ACC112 (cell line): ENCODE measurements at regions not wholly inside any gene's neighbourhood (a gene's known extent, or its start where the extent isn't known, plus 50 kb on each side); places are given as distances from the start of the nearest gene placed in this dataset.

ENCODE experiments used
- H2AFZ ChIP-seq: fragments of 200-600 bp; sonication (generic); one replicate; pipeline ENCODE4 v1.6.0; 2017; ENCODE audit warnings: antibody characterized with exemption, low read length; ENCODE audit not compliant: unreplicated experiment
- H3K27ac ChIP-seq: fragments of 200-600 bp; sonication (generic); 2 replicates; pipeline ENCODE4 v1.5.1; 2014; ENCODE audit warnings: low read depth, mild to moderate bottlenecking, antibody characterized with exemption, low read length, moderate library complexity
- H3K27me3 ChIP-seq: fragments of 200-600 bp; sonication (generic); 2 replicates; pipeline ENCODE4 v1.6.1; 2014; ENCODE audit warnings: mild to moderate bottlenecking, antibody characterized with exemption, low read length, moderate library complexity, mixed read lengths; ENCODE audit not compliant: insufficient read depth
- H3K36me3 ChIP-seq: fragments of 200-600 bp; sonication (generic); 2 replicates; pipeline ENCODE4 v1.6.1; 2016; ENCODE audit warnings: mild to moderate bottlenecking, antibody characterized with exemption, low read length, moderate library complexity, mixed read lengths; ENCODE audit not compliant: insufficient read depth
- H3K4me1 ChIP-seq: fragments of 200-600 bp; sonication (generic); one replicate; pipeline ENCODE4 v1.6.1; 2016; ENCODE audit warnings: low read length, mixed read lengths; ENCODE audit not compliant: insufficient read depth, unreplicated experiment, control insufficient read depth
- H3K4me3 ChIP-seq: fragments of 200-600 bp; sonication (generic); 2 replicates; pipeline ENCODE4 v1.5.1; 2014; ENCODE audit warnings: mild to moderate bottlenecking, low read depth, low read length
- H3K79me2 ChIP-seq: fragments of 200-600 bp; sonication (generic); one replicate; pipeline ENCODE4 v1.6.0; 2016; ENCODE audit warnings: low read length; ENCODE audit not compliant: control insufficient read depth, unreplicated experiment, insufficient read depth

DNA sequence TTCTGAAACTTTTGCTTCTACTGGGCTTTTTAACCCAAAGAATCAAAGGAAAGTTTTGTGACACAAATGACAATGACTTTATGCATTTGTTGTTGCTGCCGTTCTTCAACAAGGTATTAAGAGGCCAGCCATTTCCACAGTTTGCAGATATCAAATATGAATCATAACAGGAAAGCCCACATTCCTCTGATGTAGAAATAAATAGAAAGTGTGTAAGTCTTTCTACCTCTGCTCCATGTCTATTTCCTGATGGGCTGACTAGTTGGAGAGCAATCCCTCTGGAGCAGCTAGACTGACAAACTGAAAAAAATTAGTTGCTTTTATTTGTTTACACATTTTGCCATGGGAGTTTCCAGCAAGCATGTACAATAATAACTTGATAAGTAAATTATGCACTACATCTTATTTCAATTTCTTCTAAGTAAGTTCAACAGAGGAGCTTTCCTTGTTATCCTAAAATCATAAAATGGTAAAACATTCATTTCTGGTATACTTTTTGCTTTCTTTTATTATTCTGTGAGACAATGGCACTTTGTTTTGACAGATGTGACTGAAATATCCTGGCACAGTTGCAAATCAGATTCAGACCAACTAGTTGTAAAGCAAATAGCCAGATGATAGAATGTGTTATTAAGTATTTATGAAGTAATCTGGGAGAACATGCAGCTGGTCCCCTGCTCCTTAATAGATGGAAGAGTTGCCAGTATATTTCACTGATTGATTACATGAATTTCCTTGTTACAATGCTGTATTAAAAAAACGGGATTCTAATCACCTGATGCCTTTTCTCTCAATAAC is 266.7 kb downstream of the METTL4 start:
- Histone ChIP-seq H3K27me3 (no peaks in the 10 kb centered on the region), H3K4me3 (0 out of 2 replicates have a peak overlapping the region, but pooled peaks have one; percentile 4), H3K27ac (peak overlapping the region; percentile 36), H3K79me2 (no peaks in the 10 kb centered on the region), H3K36me3 (no peaks in the 10 kb centered on the region), H2AFZ (no peak overlapping the region), H3K4me1 (peaks cover 31% of the 10 kb centered on the region)

DNA sequence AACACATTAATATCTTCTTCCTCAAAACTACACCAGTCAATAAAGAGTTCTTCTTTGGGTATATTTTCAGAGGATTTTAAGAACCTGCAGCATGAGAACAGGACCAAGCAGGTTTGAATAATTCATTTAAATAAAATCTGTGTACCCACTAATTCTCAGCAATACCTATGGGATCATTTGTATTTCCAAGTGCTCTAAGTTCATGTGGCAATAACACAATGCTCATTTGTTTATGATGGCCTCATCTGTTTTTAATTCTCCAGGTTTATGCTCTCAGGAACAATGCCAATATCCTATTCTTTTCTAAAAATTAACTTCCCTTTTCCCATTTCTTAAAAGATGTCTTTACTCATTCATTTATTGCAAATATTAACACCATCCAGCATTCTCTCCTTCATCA is 264.7 kb downstream of the METTL4 start:
- peaks cover 31% of the 10 kb centered on the region for H3K4me1 ChIP-seq

DNA sequence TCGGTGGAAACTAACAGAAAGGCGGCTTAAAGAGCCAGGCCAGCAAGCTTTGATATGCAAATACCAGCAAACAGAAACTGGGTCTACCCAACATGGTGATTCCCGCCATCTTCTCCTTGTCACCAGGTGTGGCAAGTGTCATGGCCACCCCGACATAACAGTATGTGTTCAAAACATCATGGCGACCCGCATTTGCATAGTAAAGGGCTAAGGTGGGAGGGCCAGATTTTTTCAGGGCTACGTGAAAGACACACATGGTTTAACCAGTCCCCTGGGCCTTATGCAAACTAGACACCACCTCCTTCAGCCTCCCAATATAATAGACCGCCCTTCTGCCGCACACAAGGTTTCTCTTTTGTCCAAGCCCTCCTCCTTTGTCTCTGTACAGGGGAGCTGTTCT is 260.4 kb downstream of the METTL4 start:
- Histone ChIP-seq H2AFZ (no peak overlapping the region), H3K79me2 (no peaks in the 10 kb centered on the region), H3K27ac (no peak overlapping the region), H3K36me3 (no peaks in the 10 kb centered on the region), H3K27me3 (peaks cover 20% of the 10 kb centered on the region; the same call in 1 of the 2 replicates), H3K4me1 (no peaks in the 10 kb centered on the region), H3K4me3 (no peak overlapping the region)

More for the DNA sequence above, 264.7 kb downstream of the METTL4 start:
- Histone ChIP-seq H3K36me3 (no peaks in the 10 kb centered on the region), H3K4me3 (no peak overlapping the region), H3K27me3 (0 out of 2 replicates have a peak, but pooled peaks cover 4% of the 10 kb centered on the region), H2AFZ (no peak overlapping the region), H3K79me2 (no peaks in the 10 kb centered on the region), H3K27ac (no peak overlapping the region)

DNA sequence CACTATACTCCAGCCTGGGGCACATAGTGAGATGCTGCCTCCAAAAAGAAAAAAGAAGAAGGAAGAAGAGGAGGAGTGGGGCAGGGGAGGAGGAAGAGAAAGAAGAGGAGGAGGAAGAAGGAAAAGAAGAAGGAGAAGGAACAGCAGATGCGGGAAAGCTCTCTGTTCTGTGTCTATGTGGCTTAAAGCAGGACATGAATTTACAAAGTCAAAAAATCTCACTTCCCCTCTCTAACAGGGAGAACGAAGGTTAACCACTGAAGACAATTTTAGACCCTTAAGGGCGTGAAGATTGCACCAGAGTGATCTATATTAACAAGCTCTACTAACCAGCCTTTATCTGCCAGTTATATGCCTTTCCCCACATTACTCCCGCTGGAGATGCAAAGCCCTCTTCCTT is 258.9 kb downstream of the METTL4 start:
- no peak overlapping the region for H2AFZ ChIP-seq
- H3K4me3 ChIP-seq, result no peak overlapping the region
- H3K36me3 ChIP-seq, result no peaks in the 10 kb centered on the region

DNA sequence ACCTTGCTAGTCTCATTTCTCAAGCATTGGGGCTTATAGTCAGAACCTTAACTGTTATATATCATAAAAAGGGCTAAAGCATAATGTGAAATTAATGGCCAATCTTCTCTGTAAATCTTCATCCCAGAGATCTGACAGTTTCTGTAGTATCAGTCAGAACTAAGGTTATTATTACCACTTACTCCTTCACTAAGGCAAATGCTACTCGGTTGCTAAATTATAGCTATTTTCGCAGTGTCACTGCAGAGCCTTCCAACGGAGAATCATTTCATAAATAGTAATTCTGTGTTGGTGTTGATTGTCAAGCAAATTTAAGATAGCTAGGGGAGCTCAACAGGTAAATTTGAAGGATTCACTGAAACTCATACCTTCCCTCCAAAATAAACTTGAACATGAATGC is 258.0 kb downstream of the METTL4 start:
- Histone ChIP-seq H3K27me3 (peaks cover 20% of the 10 kb centered on the region; the same call in 1 of the 2 replicates), H3K4me3 (no peak overlapping the region), H3K4me1 (no peaks in the 10 kb centered on the region), H3K27ac (no peak overlapping the region), H3K36me3 (no peaks in the 10 kb centered on the region), H3K79me2 (no peaks in the 10 kb centered on the region), H2AFZ (no peak overlapping the region)

More for the DNA sequence above, 258.9 kb downstream of the METTL4 start:
- Histone ChIP-seq H3K27me3 (peaks cover 20% of the 10 kb centered on the region; the same call in 1 of the 2 replicates), H3K27ac (no peak overlapping the region), H3K4me1 (no peaks in the 10 kb centered on the region), H3K79me2 (no peaks in the 10 kb centered on the region)

DNA sequence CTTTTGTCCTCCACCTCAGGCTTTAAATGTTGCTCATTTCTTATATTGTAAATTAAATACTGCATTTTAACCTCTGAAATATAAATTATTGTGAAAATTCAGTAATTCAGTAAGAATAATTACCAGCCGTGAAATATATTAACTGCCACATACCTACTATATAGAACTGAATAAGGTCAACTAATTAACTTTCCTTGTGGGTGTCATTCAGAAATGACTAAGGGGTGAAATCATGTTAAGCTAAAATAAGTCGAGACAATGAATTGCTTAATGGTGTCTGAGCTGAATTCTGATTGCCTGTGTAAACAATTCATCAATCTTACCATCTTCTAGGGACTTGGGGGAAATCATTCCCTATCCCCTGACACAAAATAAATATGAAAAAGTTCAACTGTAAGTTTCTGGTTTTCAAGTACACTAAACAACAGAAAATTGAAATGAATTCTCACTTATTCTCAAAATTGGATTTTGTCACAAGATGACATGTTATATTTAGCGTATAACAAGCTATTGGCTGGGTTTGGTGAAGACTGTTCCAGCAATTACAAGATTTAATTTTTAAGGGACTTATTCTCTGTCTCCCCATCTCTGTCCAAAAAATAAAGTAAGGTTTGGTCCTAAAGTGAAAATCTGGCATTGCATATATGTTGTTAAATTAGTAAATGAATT is 255.1 kb downstream of the METTL4 start:
- H3K79me2 ChIP-seq, result no peaks in the 10 kb centered on the region
- no peaks in the 10 kb centered on the region for H3K36me3 ChIP-seq
- peaks cover 16% of the 10 kb centered on the region; the same call in 1 of the 2 replicates for H3K27me3 ChIP-seq
- no peak overlapping the region for H2AFZ ChIP-seq
- no peaks in the 10 kb centered on the region for H3K4me1 ChIP-seq
- no peak overlapping the region for H3K27ac ChIP-seq
- H3K4me3 ChIP-seq, result no peak overlapping the region

DNA sequence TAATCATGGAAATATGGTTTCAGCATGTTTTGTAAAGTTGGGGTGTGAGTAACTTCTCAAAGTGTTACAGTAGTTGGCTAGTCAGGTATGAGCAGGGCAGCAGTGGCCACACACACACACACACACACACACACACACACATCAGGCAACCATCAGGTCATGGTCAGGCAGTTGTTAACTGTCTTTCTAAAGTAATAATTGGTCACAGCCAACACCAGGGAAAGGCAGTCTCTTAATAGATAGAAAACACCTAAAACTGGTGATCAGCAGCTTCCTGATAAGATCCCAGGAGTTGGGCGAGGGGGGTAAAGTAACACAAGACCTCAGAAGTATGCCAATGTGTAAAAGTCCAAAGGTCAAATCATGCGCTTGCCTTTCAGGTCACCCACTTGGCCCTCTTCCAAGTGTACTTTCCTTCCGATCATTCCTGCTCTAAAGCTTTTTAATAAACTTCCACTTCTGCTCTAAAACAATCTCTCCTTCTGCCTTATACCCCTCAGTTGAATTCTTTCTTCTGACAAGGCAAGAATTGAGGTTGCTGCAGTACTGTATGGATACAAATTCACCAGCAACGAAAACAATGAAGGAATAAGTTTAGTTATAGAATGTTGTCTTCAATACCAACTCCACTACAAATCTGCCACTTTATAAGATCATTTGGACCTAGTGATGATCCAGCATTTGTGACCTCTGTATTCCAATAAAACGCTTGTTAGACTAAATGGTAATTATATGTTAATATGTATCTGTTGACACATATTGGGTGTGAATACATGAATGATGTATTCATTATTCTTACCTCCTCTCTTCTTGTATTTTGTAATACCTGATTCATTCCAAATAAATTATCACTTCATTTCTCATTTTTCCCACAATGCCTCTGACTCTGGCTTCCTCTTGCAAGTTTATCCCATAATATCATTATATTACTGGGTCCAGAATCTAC is 254.3 kb downstream of the METTL4 start:
- Histone ChIP-seq H3K36me3 (no peaks in the 10 kb centered on the region), H3K27ac (no peak overlapping the region), H2AFZ (no peak overlapping the region)

DNA sequence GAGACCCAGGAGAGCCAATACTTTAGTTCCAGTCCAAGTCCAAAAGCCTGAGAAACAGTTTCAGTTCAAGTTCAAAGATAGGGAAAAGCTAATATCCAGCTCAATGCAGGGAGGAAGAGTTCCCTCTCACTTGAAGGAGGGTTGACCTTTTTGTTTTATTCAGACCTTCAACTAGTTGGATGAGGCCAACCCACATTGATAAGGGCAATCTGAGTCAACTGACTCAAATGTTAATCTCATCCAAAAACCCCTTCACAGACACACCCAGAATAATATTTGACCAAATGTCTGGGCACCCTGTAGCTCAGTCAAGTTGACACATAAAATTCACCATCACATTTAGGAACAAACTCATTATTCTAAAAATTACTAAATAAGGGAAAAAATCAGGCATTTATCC is 246.8 kb downstream of the METTL4 start:
- peaks cover 5% of the 10 kb centered on the region for H3K4me1 ChIP-seq
- H3K27ac ChIP-seq, result no peak overlapping the region
- H3K79me2 ChIP-seq, result no peaks in the 10 kb centered on the region

More for the DNA sequence above, 254.3 kb downstream of the METTL4 start:
- H3K4me1 ChIP-seq, result no peaks in the 10 kb centered on the region
- H3K27me3 ChIP-seq, result peaks cover 19% of the 10 kb centered on the region; the same call in 1 of the 2 replicates
- H3K4me3 ChIP-seq, result no peak overlapping the region
- H3K79me2 ChIP-seq, result no peaks in the 10 kb centered on the region

DNA sequence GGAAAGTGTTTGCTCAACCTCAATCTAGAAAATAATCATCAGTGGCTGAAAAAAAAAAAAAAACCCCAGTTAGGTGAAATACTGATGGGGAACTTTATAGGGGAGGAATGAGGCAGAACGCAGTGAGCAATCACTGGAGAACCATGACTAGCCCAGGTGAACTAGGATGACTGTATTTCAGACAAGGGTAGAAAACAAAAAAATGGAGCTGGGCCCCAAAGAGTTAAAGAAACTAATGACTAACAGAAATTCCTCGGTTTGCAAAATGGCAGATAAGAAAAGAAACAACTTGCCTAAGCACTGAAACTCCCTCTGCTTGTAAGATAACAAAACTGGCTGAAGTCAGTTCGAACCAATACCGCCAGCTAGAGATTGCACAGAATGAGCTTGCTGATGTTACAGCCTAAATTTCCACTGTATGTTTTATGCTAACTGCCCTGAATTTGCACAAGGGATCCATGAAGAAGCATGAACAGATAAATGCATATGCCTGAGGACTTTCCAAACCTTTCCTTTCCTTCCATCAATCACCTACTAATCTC is 245.9 kb downstream of the METTL4 start:
- H3K79me2 ChIP-seq, result no peaks in the 10 kb centered on the region
- H3K27ac ChIP-seq, result no peak overlapping the region
- peaks cover 17% of the 10 kb centered on the region; the same call in 1 of the 2 replicates for H3K27me3 ChIP-seq
- H3K4me1 ChIP-seq, result peaks cover 5% of the 10 kb centered on the region
- no peak overlapping the region for H3K4me3 ChIP-seq
- no peak overlapping the region for H2AFZ ChIP-seq
- no peaks in the 10 kb centered on the region for H3K36me3 ChIP-seq

More for the DNA sequence above, 246.8 kb downstream of the METTL4 start:
- Histone ChIP-seq H3K36me3 (no peaks in the 10 kb centered on the region), H3K27me3 (peaks cover 12% of the 10 kb centered on the region; the same call in 1 of the 2 replicates), H3K4me3 (no peak overlapping the region), H2AFZ (no peak overlapping the region)

DNA sequence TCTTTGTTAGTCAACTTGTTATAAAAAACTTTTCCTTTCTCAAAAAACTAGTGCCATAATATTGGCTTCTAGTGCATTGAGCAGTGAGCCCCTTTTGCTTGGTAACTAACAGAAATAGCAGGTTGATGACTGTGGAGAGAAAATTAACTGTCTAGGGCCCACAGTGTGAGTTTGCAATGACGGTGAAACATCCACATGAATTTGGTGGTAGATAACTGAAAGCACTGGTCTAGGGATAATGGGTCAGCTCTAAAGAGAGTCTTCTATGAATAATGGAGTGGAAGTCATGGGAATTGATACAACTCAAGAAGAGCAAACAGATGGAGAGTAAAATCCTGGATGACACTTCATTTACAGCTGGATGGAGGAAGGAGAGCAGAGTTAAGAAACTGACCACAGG is 245.4 kb downstream of the METTL4 start:
- Histone ChIP-seq H3K4me1 (peaks cover 5% of the 10 kb centered on the region), H2AFZ (no peak overlapping the region), H3K79me2 (no peaks in the 10 kb centered on the region), H3K4me3 (no peak overlapping the region), H3K27me3 (peaks cover 23% of the 10 kb centered on the region; the same call in 1 of the 2 replicates), H3K27ac (no peak overlapping the region), H3K36me3 (no peaks in the 10 kb centered on the region)
